GM21447 (cell line): ENCODE measurements at regions not wholly inside any gene's neighbourhood (a gene's known extent, or its start where the extent isn't known, plus 50 kb on each side); places are given as distances from the start of the nearest gene placed in this dataset.
A peak's percentile ranks its signal among the peaks of the same experiment; 100 is the strongest.

Experiments used
- ATAC-seq: cut with Tn5 transposase; IDR thresholded peaks from one replicate; pipeline ENCODE4 v1.9.1; 2021; ENCODE audit not compliant: unreplicated experiment

GRCh38 chr1:81582467-81582986 lies 218.2 kb upstream of the ADGRL2 start:
- no peak for ATAC-seq

GRCh38 chr1:81578867-81579266 lies 221.9 kb upstream of the ADGRL2 start:
- no peak for ATAC-seq

- no peak for ATAC-seq
These were observed 223.6 kb upstream of the ADGRL2 start for GRCh38 chr1:81577004-81577697.

GRCh38 chr1:81574408-81574807 lies 226.3 kb upstream of the ADGRL2 start:
- no peak for ATAC-seq

- no peak for ATAC-seq
These were observed 227.3 kb upstream of the ADGRL2 start for GRCh38 chr1:81573458-81573857.

- ATAC-seq, result no peak
These were observed 228.8 kb upstream of the ADGRL2 start for GRCh38 chr1:81571946-81572345.

GRCh38 chr1:81569761-81570160 lies 231.0 kb upstream of the ADGRL2 start:
- no peak for ATAC-seq

- no peak for ATAC-seq
These were observed 237.1 kb upstream of the ADGRL2 start for GRCh38 chr1:81563632-81564031.

GRCh38 chr1:81562934-81563333 lies 237.8 kb upstream of the ADGRL2 start:
- ATAC-seq, result no peak

- no peak for ATAC-seq
These were observed 240.1 kb upstream of the ADGRL2 start for GRCh38 chr1:81560629-81561028.

- ATAC-seq, result no peak
These were observed 240.9 kb upstream of the ADGRL2 start for GRCh38 chr1:81559662-81560350.

GRCh38 chr1:81558291-81559076 lies 242.2 kb upstream of the ADGRL2 start:
- ATAC-seq, result no peak

- no peak for ATAC-seq
These were observed 243.8 kb upstream of the ADGRL2 start for GRCh38 chr1:81556968-81557367.

GRCh38 chr1:81554534-81554933 lies 246.2 kb upstream of the ADGRL2 start:
- no peak for ATAC-seq

GRCh38 chr1:81554108-81554507 lies 246.6 kb upstream of the ADGRL2 start:
- no peak for ATAC-seq

GRCh38 chr1:81553503-81553902 lies 247.2 kb upstream of the ADGRL2 start:
- ATAC-seq, result no peak

- ATAC-seq, result no peak
These were observed 248.8 kb upstream of the ADGRL2 start for GRCh38 chr1:81551946-81552345.

- ATAC-seq, result no peak
These were observed 250.0 kb upstream of the ADGRL2 start for GRCh38 chr1:81550753-81551152.

GRCh38 chr1:81549588-81550127 lies 251.1 kb upstream of the ADGRL2 start:
- ATAC-seq, result peak; percentile 59

- ATAC-seq, result peak; percentile 64
These were observed 251.7 kb upstream of the ADGRL2 start for GRCh38 chr1:81548918-81549587.

- peak; percentile 64 for ATAC-seq
These were observed 252.8 kb upstream of the ADGRL2 start for GRCh38 chr1:81547912-81548303.
